ENCODE measurements at regions not wholly inside any gene's neighbourhood (a gene's known extent, or its start where the extent isn't known, plus 50 kb on each side); places are given as distances from the start of the nearest gene placed in this dataset.

GRCh38 chr14:85451421-85451820 lies 78.5 kb upstream of the FLRT2 start:
- DNase-seq, result no peak

DNA sequence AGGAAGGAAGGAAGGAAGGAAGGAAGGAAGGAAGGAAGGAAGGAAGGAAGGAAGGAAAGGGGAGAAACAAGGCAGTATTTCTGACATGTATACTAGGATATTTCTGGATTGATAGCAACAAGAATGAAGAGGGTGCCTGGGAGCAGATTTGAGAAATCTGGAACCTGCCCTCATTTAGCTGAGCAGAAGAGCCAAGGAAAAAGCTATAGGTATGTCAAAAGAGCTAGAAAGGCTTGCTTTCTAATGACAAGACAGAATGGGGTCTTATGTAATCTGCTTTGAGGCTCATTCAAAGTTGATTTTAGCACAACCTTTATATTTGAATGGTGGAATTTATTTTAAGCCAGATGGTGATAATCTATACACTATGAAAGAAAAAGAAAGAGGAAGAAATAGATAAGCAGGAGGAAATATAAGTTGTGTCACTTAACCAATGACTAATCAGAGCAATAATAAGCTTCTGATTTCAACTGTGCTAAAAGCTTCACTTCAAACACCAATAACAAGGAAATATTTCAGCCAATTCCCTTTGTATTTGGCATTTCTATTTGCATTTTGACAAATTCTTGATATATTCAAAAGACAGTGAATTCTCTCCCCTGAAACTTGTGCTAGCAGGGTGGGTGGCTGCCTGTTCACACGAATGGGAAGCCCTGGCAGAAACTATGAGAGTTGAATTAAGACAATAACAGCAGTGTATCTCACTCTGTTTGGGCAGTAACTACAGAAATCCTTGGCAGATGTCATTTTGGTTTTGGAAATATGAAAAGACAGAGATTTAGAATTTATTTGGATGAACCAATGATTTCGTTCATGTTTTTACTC lies 76.3 kb upstream of the FLRT2 start:
- DNase-seq, result no peak

DNA sequence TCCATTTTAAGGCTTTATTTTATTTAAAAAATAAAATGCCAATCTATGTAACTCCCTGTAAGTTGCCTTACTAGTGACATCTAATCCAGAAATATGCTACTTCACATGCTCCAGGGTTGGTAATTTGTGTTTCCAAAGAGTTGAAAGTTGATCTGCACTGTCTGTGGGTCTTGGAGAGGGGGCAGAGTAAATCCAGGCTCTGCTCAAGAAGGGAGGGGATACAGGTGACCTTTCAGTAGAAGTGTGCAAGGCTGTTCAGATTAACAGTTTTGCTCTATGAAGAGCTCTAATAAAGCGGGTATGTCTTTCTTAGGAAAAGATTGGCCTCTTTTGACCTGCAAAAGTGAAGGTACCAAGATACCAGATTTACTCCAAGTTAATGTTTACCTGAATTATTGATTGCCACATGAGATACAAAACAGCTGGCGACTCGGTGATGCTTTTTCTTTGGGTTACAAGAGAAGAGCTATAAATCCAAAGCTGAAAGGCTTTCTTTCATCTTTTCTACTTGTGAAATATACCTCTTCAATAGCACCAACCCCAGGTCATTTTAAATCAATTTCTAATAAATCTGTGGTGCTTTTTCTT lies 75.6 kb upstream of the FLRT2 start:
- no peak for DNase-seq

GRCh38 chr14:85459361-85460000 lies 70.5 kb upstream of the FLRT2 start:
- DNase-seq, result no peak

DNA sequence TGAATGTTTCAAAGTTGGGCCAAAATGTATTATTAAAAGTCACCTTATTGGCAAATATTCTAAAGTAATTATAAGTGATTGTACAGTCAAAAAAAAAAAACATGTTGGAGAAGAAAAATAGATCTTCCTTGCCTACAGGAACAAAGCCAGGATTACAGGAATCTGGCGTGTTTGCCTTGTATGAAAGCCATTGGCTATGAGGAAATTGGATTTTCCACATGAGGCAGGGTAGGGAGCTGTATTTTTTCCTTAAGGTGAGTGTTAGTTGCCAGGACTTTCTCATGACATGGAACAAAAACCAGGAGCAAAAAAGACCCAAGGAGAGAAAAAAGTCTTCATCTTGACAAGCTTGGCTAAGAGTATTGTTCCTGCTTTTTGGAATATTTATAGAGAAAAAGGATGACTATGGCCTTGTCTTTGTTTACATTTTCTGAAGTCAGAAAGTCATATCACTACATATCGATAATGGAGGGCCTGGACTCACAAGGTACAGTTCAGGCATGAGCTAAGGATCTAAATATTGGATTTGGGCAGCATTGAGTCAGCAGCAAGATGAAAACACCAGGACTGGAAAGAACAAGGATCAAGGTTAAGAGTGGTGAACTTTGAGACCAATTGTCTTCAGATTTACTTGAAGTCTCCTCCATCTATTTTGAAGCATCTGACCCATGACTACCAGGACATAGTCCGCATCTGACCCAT lies 68.4 kb upstream of the FLRT2 start:
- no peak for DNase-seq

DNA sequence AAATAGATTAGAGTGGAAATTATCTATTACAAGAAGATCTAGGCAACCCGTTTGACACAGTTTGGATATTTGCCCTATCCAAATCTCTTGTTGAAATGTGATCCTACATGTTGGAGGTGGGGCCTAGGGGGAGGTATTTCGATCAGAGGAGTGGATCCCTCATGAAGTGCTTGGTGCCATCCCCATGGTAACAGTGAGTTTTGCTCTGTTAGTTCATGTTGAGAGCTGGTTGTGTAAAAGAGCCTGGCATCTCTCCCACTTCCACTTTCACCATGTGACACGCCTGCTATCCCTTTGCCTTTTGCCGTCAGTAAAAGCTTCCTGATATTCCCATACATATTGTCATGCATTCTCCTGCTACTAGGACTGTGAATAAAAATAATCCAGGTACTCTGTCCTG lies 66.4 kb upstream of the FLRT2 start:
- DNase-seq, result no peak

GRCh38 chr14:85464135-85464895 lies 65.6 kb upstream of the FLRT2 start:
- no peak for DNase-seq

GRCh38 chr14:85466678-85467077 lies 63.3 kb upstream of the FLRT2 start:
- no peak for DNase-seq

GRCh38 chr14:85468816-85469215 lies 61.1 kb upstream of the FLRT2 start:
- no peak for DNase-seq

DNA sequence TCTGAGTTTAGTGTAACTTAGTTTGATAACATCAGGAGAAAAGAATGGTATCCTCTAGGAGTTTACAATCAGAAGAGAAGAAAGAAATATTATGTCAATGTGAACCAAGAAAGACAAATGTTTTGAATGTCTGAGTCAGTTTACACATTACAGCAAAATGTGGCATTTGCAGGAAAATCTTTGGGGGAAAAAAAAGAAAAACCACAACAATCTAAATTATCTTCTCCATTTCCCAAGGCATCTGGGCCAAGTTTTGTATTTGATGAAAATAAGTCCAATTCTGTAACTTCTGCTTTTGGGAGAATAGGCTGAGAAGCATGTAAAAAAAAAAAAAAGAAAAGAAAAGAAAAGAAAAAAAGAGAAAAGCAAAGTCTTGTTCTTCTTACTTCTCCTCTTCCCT lies 58.8 kb upstream of the FLRT2 start:
- DNase-seq, result no peak

DNA sequence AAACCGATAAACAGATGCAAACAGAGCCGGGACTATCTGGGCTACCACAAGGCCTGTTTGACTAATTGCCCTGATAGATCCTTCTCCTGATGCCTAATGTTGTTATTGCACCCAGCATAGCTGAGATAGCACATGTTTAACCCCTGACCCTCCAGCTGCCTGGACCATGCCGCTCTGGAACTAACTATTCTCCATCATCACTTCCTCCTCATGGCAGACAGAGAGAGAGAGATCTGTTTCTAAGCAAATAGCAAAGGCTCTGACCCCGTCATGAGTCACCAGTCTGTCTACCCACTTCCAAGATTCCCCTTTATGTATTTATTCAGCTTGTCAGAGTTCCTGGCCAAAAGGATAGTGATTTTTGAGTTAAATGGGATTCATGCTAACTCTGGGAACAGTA lies 58.2 kb upstream of the FLRT2 start:
- no peak for DNase-seq

DNA sequence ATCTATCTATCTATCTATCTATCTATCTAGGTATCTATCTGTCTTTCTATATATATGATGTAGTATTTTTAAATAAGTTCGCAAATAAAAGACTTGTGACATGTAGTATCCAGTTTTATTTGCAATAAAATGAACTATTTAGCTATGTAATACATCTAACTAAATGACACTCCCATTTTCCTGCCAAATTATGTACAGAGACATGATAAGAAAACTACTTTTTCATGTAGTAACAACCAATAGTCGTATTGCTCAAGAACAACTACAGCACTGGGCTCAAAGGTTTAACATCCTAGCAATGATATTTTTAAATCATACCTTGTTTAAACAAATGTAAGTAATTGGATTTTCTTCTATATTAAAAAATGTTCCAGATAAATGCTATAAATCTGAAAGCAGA lies 55.5 kb upstream of the FLRT2 start:
- DNase-seq, result no peak

- DNase-seq, result no peak
Observed at GRCh38 chr14:85475113-85475512, 54.8 kb upstream of the FLRT2 start.

- DNase-seq, result no peak
Observed at GRCh38 chr14:85479306-85479705, 50.6 kb upstream of the FLRT2 start.

- DNase-seq, result no peak
Observed at GRCh38 chr14:85479771-85480170, 50.2 kb upstream of the FLRT2 start.
